GM12878 (cell line): ENCODE measurements at regions not wholly inside any gene's neighbourhood (a gene's known extent, or its start where the extent isn't known, plus 50 kb on each side); places are given as distances from the start of the nearest gene placed in this dataset.
"Not testable (repeated sequence)": the region's sequence is repeated elsewhere in the genome, so short reads cannot be mapped to it uniquely, and the experiment has no call there.

ENCODE experiments used
- ATAC-seq: fragments of 200-7000 bp; cut with Tn5 transposase; 3 replicates; pipeline ENCODE4 v1.9.1; 2020; ENCODE audit warnings: mild to moderate bottlenecking, moderate library complexity
- BruUV-seq: library from RNA; stranded (reverse); fragments of 400-500 nt; replicated peaks from 2 replicates; lab custom pipeline; 2021; lab: Mats Ljungman, UMichigan
- CTCF ChIA-PET: fragments of 300-600 bp; sonication (Branson Sonifier 250); formaldehyde crosslinking; extraction: SDS; loops from one replicate; lab custom pipeline; 2021; ENCODE audit warnings: inconsistent platforms; lab: Yijun Ruan, JAX
- POLR2A ChIA-PET: fragments of 350-600 bp; formaldehyde crosslinking; extraction: SDS; loops from one replicate; lab custom pipeline; 2021; ENCODE audit warnings: inconsistent platforms; lab: Charles Lee
- RAD21 ChIA-PET: fragments of 300-600 bp; sonication (Branson Sonifier 250); formaldehyde crosslinking; loops from one replicate; lab custom pipeline; 2023; ENCODE audit warnings: antibody characterized with exemption; ENCODE audit not compliant: unreplicated experiment; lab: Charles Lee
- SMC1A ChIA-PET: fragments of 300-600 bp; sonication (Branson Sonifier 250); formaldehyde crosslinking; loops from one replicate; lab custom pipeline; 2023; ENCODE audit not compliant: unreplicated experiment, uncharacterized antibody; lab: Charles Lee
- DNase-seq: peaks from one replicate; pipeline ENCODE4 v3.0.0-alpha.2; 2011; ENCODE audit warnings: low read depth, low spot score
- FAIRE-seq: peaks from 3 replicates; lab custom pipeline; 2011; peaks lifted over from hg19 to GRCh38; lab: Jason Lieb, UNC
- H2AFZ ChIP-seq: 2 replicates; pipeline ENCODE4 v1.6.0; 2011; ENCODE audit warnings: low read depth, low read length, control low read depth; ENCODE audit not compliant: control insufficient read depth
- H3K27ac ChIP-seq: 2 replicates; pipeline ENCODE4 v1.5.1; 2011; ENCODE audit warnings: control low read depth; ENCODE audit not compliant: control insufficient read depth, insufficient read depth
- H3K27me3 ChIP-seq, 2 experiments: replicated peaks in 1 of 2; 2 replicates each; pipeline versions ENCODE4 v1.6.0 to v1.6.1; 2011; ENCODE audit warnings: low read length in 1 of 2; ENCODE audit not compliant: control insufficient read depth in 2 of 2, insufficient read depth in 2 of 2
- H3K36me3 ChIP-seq, 2 experiments: 2 replicates each; pipeline ENCODE4 v1.5.1; 2011; ENCODE audit warnings: low read length in 1 of 2; ENCODE audit not compliant: control insufficient read depth in 2 of 2, insufficient read depth in 2 of 2
- H3K4me1 ChIP-seq: 2 replicates; pipeline ENCODE4 v1.6.1; 2011; ENCODE audit warnings: mild to moderate bottlenecking, low read length, moderate library complexity, mixed read lengths; ENCODE audit not compliant: control insufficient read depth, insufficient read depth
- H3K4me2 ChIP-seq: 2 replicates; pipeline ENCODE4 v1.6.0; 2011; ENCODE audit warnings: control low read depth; ENCODE audit not compliant: control insufficient read depth, insufficient read depth
- H3K4me3 ChIP-seq: fragments of 200-600 bp; sonication (generic); 2 replicates; pipeline ENCODE4 v1.5.1; 2016
- H3K79me2 ChIP-seq: 2 replicates; pipeline ENCODE4 v1.6.0; 2011; ENCODE audit warnings: low read length; ENCODE audit not compliant: control insufficient read depth, insufficient read depth
- H3K9ac ChIP-seq: 2 replicates; pipeline ENCODE4 v1.8.0; 2011; ENCODE audit warnings: low read length, control low read depth, mixed read lengths; ENCODE audit not compliant: control insufficient read depth, insufficient read depth
- H3K9me3 ChIP-seq: replicated peaks from 3 replicates; pipeline ENCODE4 v1.5.1; 2011; ENCODE audit warnings: mild to moderate bottlenecking, low read length; ENCODE audit not compliant: control insufficient read depth, insufficient read depth
- H4K20me1 ChIP-seq: 2 replicates; pipeline ENCODE4 v1.6.0; 2011; ENCODE audit not compliant: control insufficient read depth, insufficient read depth
- ESRRA ChIP-seq: IDR thresholded peaks from 2 replicates; pipeline ENCODE4 v1.6.1; 2012; ENCODE audit warnings: mild to moderate bottlenecking, low read length, improper control_type of control experiment
- SMARCA5 ChIP-seq: fragments of 450-650 bp; IDR thresholded peaks from 2 replicates; pipeline ENCODE4 v1.6.1; 2017; ENCODE audit warnings: mild to moderate bottlenecking
- SRF ChIP-seq, 2 experiments: IDR thresholded peaks; 2 replicates each; pipeline ENCODE4 v1.6.1; 2011; ENCODE audit warnings: low read depth in 2 of 2, low read length in 2 of 2, mild to moderate bottlenecking in 1 of 2, moderate library complexity in 1 of 2
- WGBS: methylation state at CpG from one replicate; pipeline ENCODE4 v1.1.6; 2016; ENCODE audit warnings: low lambda C conversion rate; ENCODE audit not compliant: insufficient replicate concordance, insufficient coverage; ENCODE audit errors: missing lambda C conversion rate; 5-methylcytosine and 5-hydroxymethylcytosine counted together
- in situ Hi-C: fragments of 300-500 bp; cut with MboI; formaldehyde crosslinking; loops from 9 replicates; pipeline ENCODE4 v1.14.3; 2018; ENCODE audit warnings: mixed read lengths
- intact Hi-C: fragments of 100-400 bp; cut with micrococcal nuclease; formaldehyde crosslinking; loops from one replicate; pipeline ENCODE4 v1.14.2; 2022; ENCODE audit not compliant: unreplicated experiment

DNA sequence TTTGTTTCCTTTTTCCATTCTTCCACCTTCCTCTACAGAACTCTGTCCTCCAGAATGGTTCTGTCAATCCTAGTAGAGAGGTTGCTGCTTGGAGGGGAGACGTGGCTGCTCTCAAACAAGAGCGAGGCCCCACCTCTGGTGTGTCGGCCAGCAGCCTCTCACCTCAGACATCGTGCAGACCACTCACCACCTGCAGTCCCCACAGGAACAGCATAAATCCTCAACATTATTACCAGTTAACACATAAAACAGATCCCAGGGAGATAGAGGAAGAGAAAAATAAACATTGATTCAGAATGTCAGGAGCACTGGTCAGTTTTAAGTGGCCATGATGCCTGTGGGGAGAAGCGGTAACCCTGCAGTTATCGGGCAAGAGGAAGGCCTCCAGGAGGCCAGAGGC lies 485.9 kb upstream of the DPP6 start:
- BruUV-seq = no TSS peak
- no peak for DNase-seq
- H3K4me2 ChIP-seq = no peak overlapping the region
- no peak for ATAC-seq
- H3K79me2 ChIP-seq = no peaks in the 10 kb centered on the region
- H4K20me1 ChIP-seq = no peaks in the 10 kb centered on the region
- FAIRE-seq = no peak
- H3K9me3 ChIP-seq = no peaks in the 10 kb centered on the region; the same call in 2 of the 3 replicates
- TF ChIP-seq SMARCA5 = no peak
- H3K4me1 ChIP-seq = no peaks in the 10 kb centered on the region
- ChIA-PET SMC1A (no interaction called here), POLR2A (no interaction called here), CTCF (no interaction called here), RAD21 (no interaction called here)
- WGBS = 33% methylated on average over 6 of the region's 6 CpGs
- intact Hi-C loops (no loop called here), in situ Hi-C loops (no loop called here)
- no peak overlapping the region for H2AFZ ChIP-seq
- no peaks in the 10 kb centered on the region for H3K36me3 ChIP-seq
- no peak overlapping the region for H3K27ac ChIP-seq
- no peaks in the 10 kb centered on the region for H3K27me3 ChIP-seq
- H3K9ac ChIP-seq = no peak overlapping the region
- H3K4me3 ChIP-seq = no peak overlapping the region

DNA sequence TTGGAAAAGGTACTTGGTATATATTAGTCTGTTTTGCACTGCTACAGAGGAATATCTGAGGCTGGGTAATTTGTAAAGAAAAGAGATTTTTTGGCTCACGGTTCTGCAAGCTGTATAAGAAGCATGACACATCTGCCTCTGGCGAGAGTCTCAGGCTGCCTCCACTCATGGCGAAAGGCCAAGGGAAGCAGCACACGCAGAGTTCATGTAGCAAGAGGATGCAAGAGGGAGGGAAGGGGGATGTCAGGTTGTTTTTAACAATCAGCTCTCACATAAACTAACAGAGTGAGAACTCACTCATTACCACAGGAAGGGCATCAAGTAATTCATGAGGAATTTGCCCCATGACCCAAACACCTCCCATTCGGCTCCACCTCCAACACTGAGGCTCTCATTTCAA lies 484.8 kb upstream of the DPP6 start:
- no peaks in the 10 kb centered on the region for H3K79me2 ChIP-seq
- ATAC-seq (no peak), FAIRE-seq (no peak), DNase-seq (no peak)
- intact Hi-C loops = no loop called here
- no peak overlapping the region for H3K4me3 ChIP-seq
- no peak overlapping the region for H3K4me2 ChIP-seq
- H3K36me3 ChIP-seq = no peaks in the 10 kb centered on the region
- H2AFZ ChIP-seq = no peak overlapping the region
- no peaks in the 10 kb centered on the region for H3K27me3 ChIP-seq
- ChIA-PET CTCF (no interaction called here), SMC1A (no interaction called here), POLR2A (no interaction called here), RAD21 (no interaction called here)
- WGBS = 42% methylated on average over 5 of the region's 5 CpGs
- no peaks in the 10 kb centered on the region; the same call in 2 of the 3 replicates for H3K9me3 ChIP-seq
- no peak overlapping the region for H3K9ac ChIP-seq
- no TSS peak for BruUV-seq
- no peaks in the 10 kb centered on the region for H4K20me1 ChIP-seq
- no peak overlapping the region for H3K27ac ChIP-seq
- TF ChIP-seq ESRRA (no peak), SRF (IDR thresholded peaks at IDR 0.05; ENCODE audit: low read depth in 2 of 2, low read length in 2 of 2) (no peak)
- no peaks in the 10 kb centered on the region for H3K4me1 ChIP-seq
- in situ Hi-C loops = no loop called here

DNA sequence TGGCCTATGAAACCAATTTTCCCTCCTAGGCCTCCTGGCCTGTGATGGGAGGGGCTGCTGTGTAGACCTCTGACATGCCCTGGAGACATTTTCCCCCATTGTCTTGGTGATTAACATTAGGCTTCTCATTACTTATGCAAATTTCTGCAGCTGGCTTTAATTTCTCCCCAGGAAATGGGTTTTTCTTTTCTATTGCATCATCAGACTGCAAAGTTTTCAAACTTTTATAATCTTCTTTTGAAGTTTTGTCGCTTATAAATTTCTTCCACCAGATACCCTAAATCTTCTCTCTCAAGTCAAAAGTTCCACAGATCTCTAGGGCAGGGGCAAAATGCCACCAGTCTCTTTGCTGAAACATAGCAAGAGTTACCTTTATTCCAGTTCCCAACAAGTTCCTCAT lies 482.7 kb upstream of the DPP6 start:
- H3K79me2 ChIP-seq, H3K4me2 ChIP-seq, POLR2A ChIA-PET, H3K4me3 ChIP-seq, intact Hi-C loops, RAD21 ChIA-PET, H3K9ac ChIP-seq, H3K9me3 ChIP-seq, H4K20me1 ChIP-seq, H3K4me1 ChIP-seq, H3K36me3 ChIP-seq, BruUV-seq, in situ Hi-C loops, DNase-seq, H3K27me3 ChIP-seq, CTCF ChIA-PET, H3K27ac ChIP-seq, SMC1A ChIA-PET, ATAC-seq, FAIRE-seq, H2AFZ ChIP-seq: not testable (repeated sequence)
- 10% methylated on average over 1 of the region's 1 CpG for WGBS
